ENCODE measurements at regions not wholly inside any gene's neighbourhood (a gene's known extent, or its start where the extent isn't known, plus 50 kb on each side); places are given as distances from the start of the nearest gene placed in this dataset.
A peak's percentile ranks its signal among the peaks of the same experiment; 100 is the strongest.

DNA sequence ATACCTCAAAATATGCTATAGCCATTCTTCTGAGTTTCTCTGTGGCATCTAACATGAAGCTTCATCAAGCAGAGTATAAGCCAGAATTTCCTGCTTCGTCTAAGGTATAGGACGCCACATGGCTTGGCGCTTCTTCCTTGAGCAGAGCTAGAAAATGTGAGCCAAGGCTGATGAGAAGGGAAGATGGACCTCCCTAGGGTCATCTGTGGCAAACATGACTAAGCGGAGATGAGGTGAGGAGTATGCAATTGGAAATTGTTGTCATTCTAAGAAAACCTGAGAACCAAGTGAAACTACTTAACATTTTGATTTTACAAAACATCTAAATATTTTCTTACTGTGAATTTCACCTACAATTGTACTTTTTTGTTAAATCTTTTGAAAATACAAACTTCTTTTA is 466.5 kb downstream of the PSAT1 start:
- no peak for DNase-seq

DNA sequence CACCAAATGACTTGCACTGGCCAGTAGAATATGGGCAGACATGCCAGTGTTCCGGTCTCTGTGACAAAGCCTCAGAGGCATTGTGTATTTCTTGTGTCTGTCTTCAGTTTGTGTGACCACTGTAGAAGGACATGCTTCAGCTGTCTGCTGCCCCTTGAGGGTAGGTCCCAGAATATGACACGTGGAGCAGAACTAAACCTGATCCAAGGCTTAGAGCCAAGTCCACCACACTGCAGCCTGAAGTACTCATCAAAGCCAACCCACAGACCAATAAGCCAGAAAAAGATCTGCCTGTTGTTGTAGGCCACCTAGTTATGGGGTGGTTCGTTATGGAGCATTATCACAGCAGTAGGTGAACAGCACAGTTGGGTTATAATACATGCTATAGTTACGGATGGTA is 468.9 kb downstream of the PSAT1 start:
- no peak for DNase-seq

DNA sequence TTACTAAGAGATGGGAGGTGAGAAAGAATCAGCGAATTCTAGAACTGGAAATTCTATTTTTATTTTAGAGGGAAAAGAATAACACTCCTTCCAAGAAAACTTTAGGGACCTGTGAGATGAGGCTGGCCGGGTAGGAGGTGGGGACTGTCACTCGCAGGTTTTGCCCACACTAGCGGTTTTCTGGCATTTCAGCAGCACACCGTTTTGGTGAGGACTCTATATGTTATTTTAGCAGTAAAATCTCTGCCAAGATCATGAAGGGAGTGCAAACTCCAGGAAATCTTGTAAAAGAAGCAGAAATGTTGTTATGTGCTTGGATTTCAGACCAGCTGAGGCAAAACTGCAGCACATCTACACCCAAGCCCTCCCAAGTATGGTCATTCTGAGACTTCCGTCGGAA is 470.6 kb downstream of the PSAT1 start:
- DNase-seq = no peak

GRCh38 chr9:78769690-78770089 is 472.8 kb downstream of the PSAT1 start:
- peak in 1 of 2 donors; percentile 7 for DNase-seq

GRCh38 chr9:78775211-78775610 is 478.3 kb downstream of the PSAT1 start:
- no peak for DNase-seq

DNA sequence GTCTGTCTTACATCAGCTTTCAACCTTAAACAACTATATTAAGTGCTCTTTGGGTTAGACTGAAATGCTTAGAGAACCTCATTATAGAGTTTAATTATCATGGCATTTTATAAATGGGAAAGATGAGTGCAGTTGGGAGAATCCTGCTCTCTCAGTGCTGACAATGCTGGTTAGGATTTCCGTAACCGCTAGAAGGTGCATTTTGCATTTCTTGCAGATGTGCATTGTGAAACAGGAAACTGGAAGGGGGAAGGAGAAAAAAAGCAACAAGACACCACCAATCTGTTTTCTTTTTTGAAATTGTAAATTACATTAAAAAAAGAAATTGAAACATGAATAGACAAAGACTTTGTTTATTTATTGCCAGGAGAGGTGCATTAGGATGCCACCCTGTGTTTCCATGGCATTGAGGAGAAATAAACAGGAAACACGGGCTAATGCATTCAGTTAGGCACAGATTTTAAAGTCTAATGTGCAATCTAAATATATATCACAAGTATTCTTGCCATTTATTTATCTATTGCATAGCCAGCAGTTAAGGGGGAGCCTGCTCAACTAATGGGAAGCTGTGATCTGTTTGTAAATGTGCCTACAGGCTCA is 478.9 kb downstream of the PSAT1 start:
- peak in 1 of 2 donors; percentile 18 for DNase-seq

DNA sequence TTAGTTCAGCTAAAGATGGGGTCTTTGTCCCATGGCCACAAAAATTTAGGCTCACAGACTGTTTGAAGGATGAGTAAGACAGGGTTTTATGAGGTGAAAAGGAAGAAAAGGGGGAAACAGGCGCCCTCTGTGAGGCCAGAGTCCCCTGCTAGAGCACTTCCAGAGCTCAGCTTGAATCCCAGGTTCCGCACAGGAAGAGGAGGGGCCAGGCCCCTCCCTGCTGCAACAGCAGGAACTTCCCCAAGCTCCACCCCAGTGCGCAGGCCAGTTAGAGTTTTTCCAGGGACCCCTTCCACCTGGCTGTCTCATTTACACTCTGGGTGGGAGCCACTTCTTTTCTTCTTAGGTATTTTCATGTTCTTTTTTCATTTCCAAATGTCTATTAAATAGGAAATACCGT is 480.8 kb downstream of the PSAT1 start:
- no peak for DNase-seq

DNA sequence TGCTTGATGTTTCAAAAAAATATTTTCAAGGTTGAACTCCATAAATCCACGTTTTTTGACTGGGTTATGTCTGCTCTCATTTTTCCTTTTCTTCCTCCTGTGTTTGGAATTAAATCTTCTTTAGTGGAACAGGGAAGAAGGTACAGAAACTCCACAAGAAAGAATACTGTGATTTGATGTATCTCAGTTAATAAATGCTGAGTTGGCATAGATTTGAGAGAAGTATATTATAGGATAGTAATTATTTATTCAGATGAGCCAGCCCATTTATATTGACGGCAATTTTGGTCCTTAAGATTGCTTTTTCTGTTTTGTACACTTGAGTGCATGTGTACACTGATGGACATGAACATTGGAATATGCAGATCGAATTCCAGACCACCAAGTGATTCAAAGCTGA is 481.4 kb downstream of the PSAT1 start:
- no peak for DNase-seq

GRCh38 chr9:78778861-78779374 is 482.0 kb downstream of the PSAT1 start:
- DNase-seq = no peak

DNA sequence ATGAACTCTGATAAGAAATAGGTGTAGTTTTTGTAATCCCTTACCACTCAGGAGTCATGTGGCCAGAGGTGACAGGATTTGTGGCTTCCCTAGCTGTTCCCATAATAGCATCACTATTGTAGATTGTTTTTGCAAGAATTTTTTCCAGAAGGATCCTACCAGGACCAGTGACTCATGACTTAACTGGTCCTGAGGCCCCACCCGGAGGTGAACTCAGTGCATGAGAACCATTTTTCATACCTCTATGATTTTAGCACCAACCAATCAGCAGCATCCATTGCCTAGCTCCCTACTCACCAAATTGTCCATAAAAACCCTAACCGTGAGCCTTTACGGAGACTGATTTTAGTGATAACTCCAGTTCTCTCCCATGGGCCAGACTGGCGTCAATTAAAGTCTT is 484.8 kb downstream of the PSAT1 start:
- no peak for DNase-seq

DNA sequence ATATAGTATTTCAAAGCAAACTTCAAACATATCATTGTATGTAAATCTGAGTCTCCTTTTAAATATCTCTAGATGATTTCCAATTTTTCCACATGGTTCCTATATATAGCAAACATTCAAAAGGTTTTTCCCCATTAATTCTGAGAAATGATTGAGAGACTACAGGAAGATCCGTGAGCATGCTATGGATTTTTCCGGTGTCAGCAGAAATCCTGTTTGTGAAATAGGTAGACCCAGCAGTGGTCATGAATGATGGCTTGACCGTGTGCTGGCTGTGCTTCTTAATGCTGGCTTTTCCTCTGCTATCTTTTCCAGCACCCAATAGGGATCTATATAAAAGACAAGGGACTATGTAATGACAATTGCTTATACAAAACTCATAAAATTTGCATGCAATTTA is 485.3 kb downstream of the PSAT1 start:
- no peak for DNase-seq

GRCh38 chr9:78782858-78783257 is 485.9 kb downstream of the PSAT1 start:
- DNase-seq = no peak

DNA sequence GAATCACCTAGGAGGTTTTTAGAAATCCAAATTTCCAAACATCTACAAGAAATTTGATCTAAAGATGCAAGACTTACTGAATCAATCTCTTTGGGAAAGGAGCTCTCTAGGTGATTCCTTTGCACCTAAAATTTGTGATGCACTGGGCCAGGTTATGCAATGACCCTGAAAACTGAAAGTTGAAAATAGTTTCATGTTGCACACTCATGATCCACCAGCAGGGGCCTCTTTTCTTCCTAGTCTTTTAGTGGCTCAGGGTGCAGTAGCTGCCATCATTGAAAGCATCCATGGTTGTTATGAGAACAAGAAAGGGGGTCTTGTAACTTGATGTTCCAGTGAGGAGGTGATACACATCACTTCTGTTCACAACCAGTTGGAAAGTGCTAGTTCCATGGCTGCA is 486.8 kb downstream of the PSAT1 start:
- no peak for DNase-seq

DNA sequence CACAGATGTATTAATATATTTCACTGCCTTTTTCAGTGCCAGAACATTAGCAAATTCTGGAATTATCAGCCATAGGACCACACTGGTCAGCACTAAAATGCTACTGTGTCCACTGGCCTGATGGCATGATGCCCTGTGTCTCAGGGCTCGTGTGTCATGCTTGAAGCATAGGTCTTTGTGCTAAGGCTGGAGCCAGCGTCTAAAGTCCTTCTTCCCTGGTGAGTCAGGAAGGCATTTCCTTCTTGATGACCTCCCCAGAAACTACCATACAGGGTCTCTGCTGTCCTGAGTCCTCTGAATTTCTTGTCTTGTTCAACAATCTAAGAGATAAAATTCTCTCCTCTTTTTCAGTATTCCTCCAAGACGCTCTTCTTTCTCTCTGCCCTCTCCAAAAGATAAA is 489.9 kb downstream of the PSAT1 start:
- no peak for DNase-seq

- DNase-seq = no peak
Measured at GRCh38 chr9:78788101-78788500, 491.2 kb downstream of the PSAT1 start.

DNA sequence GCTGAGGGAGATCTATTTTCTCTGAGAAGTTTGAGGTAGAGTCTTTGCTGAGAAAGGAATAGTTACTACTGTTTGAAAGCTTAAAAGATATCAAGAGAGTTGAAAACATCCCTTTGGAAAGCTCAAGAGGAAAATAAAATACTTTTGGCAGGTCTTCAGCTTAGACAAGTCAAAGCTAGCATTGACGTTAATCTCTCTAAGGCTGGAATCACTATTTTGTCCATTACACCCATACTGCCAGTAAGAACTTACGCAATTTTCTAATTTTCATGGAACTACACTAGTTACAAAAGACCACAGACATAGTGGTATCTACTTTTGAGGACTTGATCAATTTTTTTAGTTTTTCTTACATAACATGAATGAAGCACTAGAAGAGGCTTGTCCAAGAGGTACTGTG is 494.9 kb downstream of the PSAT1 start:
- no peak for DNase-seq

- no peak for DNase-seq
Measured at GRCh38 chr9:78792745-78793144, 495.8 kb downstream of the PSAT1 start.

- DNase-seq = no peak
Measured at GRCh38 chr9:78805771-78806170, 508.8 kb downstream of the PSAT1 start.

DNA sequence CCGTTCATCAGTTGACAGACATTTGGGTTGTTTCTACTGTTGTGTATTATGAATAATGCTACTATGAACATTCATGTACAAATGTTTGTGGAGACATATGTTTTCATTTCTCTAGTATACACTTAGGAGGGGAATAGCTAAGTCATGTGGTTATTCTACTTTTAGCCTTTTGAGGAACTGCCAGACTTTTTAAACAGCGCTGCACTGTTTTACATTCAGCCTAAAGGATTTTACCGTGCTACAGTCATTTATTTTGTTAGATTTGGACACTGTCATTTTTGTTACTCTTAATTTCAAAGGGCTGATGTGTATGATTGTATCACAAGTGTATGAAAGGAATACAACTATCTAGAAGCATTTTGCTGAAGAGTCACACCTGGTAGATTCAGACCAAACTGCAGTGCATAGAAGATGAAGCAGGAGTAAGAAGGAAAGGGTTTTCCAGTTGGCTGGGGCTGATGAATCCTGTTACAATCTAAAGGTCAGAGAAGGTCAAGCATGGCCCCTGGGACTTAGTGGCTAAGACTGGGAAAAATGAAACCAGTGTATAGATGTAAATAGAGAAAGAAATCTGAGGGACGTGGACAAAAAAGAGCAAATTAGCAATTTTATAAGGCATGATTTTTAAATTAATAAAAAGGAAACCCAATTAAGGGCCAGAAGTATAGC is 509.7 kb downstream of the PSAT1 start:
- no peak for DNase-seq

DNA sequence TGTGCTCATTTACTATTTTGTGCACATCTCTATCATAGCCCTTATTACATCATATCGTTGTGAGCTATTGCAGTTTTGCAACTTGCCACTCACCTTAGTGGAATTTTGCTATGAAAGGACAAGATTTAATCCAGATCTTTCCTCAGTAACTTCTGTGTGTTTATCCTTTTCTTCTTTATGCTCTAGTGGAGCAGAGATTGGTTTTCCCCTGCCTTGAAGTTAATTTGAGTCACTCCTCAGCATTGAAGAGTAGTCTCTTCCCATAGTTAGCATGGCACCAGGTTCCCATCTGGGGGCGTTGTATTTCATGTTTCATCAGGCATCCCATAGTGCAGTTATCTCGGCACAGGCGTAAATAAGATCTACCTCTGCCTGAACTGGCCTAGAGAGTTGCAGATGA is 510.4 kb downstream of the PSAT1 start:
- no peak for DNase-seq

- DNase-seq = no peak
Measured at GRCh38 chr9:78808048-78808447, 511.1 kb downstream of the PSAT1 start.

DNA sequence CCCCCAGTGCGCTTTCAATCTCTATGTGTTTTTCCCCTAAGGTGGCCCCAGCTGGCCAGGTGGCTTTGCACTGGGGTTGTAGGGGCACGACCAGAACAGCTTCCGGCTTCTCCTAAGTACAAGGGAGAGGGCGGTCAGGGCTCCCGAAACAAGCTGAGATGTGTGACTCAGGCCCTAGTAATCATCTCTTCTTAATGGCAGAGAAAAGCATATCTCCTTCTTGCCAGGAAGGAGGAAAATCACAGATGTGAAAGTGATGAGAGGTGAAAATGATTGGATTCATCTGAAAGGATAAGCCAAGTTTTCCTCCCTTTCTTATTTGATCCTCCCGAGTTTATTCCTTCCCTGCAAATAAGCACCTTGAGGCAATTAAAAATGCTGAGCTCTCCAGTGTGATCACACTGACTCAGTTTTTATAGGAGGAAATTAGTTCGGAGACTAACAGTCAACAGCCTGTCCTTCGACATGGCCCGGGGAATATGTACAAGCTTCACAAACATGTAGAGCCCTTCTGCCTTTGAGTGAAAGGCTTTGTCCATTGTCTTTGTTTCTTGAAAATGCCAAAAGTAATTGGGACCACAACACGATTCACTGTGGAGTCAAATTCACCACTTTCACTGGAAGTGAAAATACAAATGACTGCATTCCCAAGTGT is 514.8 kb downstream of the PSAT1 start:
- DNase-seq = no peak

DNA sequence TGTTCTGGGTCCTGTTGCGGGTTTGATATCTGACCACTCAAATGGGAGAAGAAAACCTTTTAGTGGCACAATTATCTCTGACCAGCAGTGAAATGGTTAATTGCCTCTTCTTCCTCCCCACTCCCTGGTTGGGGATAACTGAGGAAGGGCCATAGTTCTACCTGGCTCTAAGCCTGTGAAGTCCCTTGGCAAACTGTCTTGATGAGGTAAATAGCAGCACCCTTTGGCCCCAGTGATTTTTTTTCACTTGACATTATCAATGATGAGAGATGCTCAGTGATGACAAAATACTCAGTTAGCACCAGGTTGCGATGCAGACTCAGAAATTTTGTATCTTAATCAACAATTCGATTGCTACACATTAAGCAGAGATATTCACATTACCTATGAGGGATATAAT is 515.7 kb downstream of the PSAT1 start:
- no peak for DNase-seq

DNA sequence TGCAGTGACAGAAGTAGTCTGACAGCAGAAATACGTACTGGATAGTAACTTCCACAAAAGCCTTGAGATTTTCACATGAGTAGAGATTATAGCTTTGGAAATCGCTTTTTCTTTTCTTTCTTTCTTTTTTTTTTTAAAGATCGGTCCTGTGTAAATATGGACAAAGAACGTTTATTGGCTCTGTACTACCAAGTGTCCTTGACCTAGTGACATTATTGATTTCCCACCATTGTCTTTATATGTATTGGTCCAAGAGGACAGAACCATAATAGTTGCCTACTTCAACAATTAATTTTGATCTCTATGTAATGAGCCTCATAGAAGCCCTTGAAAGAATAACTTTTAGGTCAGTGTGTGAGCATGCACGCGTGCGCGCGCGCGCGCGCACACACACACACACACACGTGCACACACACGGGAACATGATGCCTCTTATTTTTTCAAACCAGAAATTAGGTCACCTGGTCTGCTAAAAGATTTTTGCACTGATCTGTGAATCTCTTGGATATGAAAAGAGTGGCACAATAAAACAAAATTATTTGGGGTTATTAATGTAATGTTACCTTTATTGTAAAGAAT is 516.8 kb downstream of the PSAT1 start:
- DNase-seq = no peak

Measured in inflammatory macrophage treated with lipopolysaccharide for 1 hour (primary cell).